SK-N-SH (cell line): ENCODE measurements at regions not wholly inside any gene's neighbourhood (a gene's known extent, or its start where the extent isn't known, plus 50 kb on each side); places are given as distances from the start of the nearest gene placed in this dataset.

Source experiments
- CTCF ChIA-PET: fragments of 300-600, 350-600 bp; formaldehyde crosslinking; extraction: SDS; loops from one replicate; lab custom pipeline; 2021; lab: Yijun Ruan, JAX
- POLR2A ChIA-PET: fragments of 350-600 bp; sonication (Branson Sonifier 250); formaldehyde crosslinking; extraction: SDS; loops from one replicate; lab custom pipeline; 2020; ENCODE audit warnings: antibody characterized with exemption, inconsistent platforms; lab: Yijun Ruan, JAX
- DNase-seq: peaks from one replicate; pipeline ENCODE4 v3.0.0; 2012
- H2AFZ ChIP-seq: fragments of 200-600 bp; sonication (generic); 2 replicates; pipeline ENCODE4 v1.8.1; 2016; ENCODE audit warnings: antibody characterized with exemption, mild to moderate bottlenecking, low read depth
- H3F3A ChIP-seq: fragments of 200-600 bp; sonication (generic); replicated peaks from 2 replicates; pipeline ENCODE3; 2016; ENCODE audit warnings: antibody characterized with exemption, mild to moderate bottlenecking; ENCODE audit not compliant: insufficient read depth
- H3K27ac ChIP-seq, 2 experiments: fragments of 200-500 bp in 1 of 2; fragments of 200-600 bp in 1 of 2; sonication (Bioruptor generic) in 1 of 2; sonication (generic), shearing (Covaris generic) in 1 of 2; 2 replicates each; pipeline versions ENCODE4 v1.5.1 to v1.6.1; 2014 to 2016; ENCODE audit warnings: low read depth in 2 of 2, inconsistent platforms in 1 of 2, low read length in 1 of 2, mild to moderate bottlenecking in 1 of 2, mixed read lengths in 1 of 2
- H3K27me3 ChIP-seq: fragments of 200-600 bp; sonication (generic), shearing (Covaris generic); 2 replicates; pipeline ENCODE4 v1.6.1; 2016; ENCODE audit warnings: mixed run types; ENCODE audit not compliant: insufficient read depth
- H3K36me3 ChIP-seq, 2 experiments: fragments of 200-500 bp in 1 of 2; fragments of 200-600 bp in 1 of 2; sonication (Bioruptor generic) in 1 of 2; sonication (generic) in 1 of 2; replicated peaks in 1 of 2; 2 replicates each; pipeline versions ENCODE3 to v1.5.1; 2014 to 2016; ENCODE audit warnings: low read length in 1 of 2, mild to moderate bottlenecking in 1 of 2; ENCODE audit not compliant: insufficient read depth in 2 of 2, control insufficient read depth in 1 of 2
- H3K4me1 ChIP-seq, 2 experiments: fragments of 200-500 bp in 1 of 2; fragments of 200-600 bp in 1 of 2; sonication (Bioruptor generic) in 1 of 2; sonication (generic), shearing (Covaris generic) in 1 of 2; 2 replicates each; pipeline versions ENCODE4 v1.5.1 to v1.6.1; 2014 to 2016; ENCODE audit warnings: low read depth in 1 of 2, low read length in 1 of 2, mixed run types in 1 of 2; ENCODE audit not compliant: insufficient read depth in 2 of 2, control insufficient read depth in 1 of 2
- H3K4me2 ChIP-seq: fragments of 200-600 bp; sonication (generic), shearing (Covaris generic); 2 replicates; pipeline ENCODE4 v1.6.1; 2017; ENCODE audit warnings: mixed run types
- H3K4me3 ChIP-seq, 2 experiments: fragments of 200-500 bp in 1 of 2; fragments of 200-600 bp in 1 of 2; sonication (Bioruptor generic) in 1 of 2; sonication (generic), shearing (Covaris generic) in 1 of 2; 2 replicates each; pipeline versions ENCODE4 v1.5.1 to v1.8.1; 2014 to 2016; ENCODE audit warnings: low read depth in 2 of 2, inconsistent platforms in 1 of 2, low read length in 1 of 2, mild to moderate bottlenecking in 1 of 2, mixed read lengths in 1 of 2, moderate library complexity in 1 of 2
- H3K79me2 ChIP-seq: fragments of 200-600 bp; sonication (generic); 2 replicates; pipeline ENCODE4 v1.8.1; 2017; ENCODE audit warnings: mild to moderate bottlenecking; ENCODE audit not compliant: insufficient read depth
- H3K9ac ChIP-seq: fragments of 200-600 bp; sonication (generic); 2 replicates; pipeline ENCODE4 v1.6.1; 2017; ENCODE audit warnings: mixed run types
- H3K9me2 ChIP-seq: fragments of 200-600 bp; sonication (generic); 2 replicates; pipeline ENCODE4 v1.6.1; 2017; ENCODE audit warnings: mixed run types
- H3K9me3 ChIP-seq: fragments of 200-600 bp; sonication (generic); 2 replicates; pipeline ENCODE4 v1.6.1; 2017; ENCODE audit warnings: mixed run types, mild to moderate bottlenecking, moderate library complexity
- H4K20me1 ChIP-seq: fragments of 200-600 bp; sonication (generic); 2 replicates; pipeline ENCODE4 v1.6.1; 2017; ENCODE audit warnings: mild to moderate bottlenecking, mixed run types; ENCODE audit not compliant: insufficient read depth
- ELF1 ChIP-seq: IDR thresholded peaks from 2 replicates; pipeline ENCODE4 v1.4.0; 2012
- EZH2phosphoT487 ChIP-seq: fragments of 200-600 bp; sonication (generic); IDR thresholded peaks from 2 replicates; pipeline ENCODE4 v1.6.1; 2017; ENCODE audit warnings: low read depth, mixed run types, mild to moderate bottlenecking, antibody characterized with exemption, moderate library complexity, borderline replicate concordance
- FOSL2 ChIP-seq: IDR thresholded peaks from 2 replicates; pipeline ENCODE4 v1.4.0; 2012; ENCODE audit warnings: low read depth, mild to moderate bottlenecking, moderate library complexity, borderline replicate concordance
- FOXJ3 ChIP-seq: sonication (generic); formaldehyde crosslinking; IDR thresholded peaks from 2 replicates; pipeline ENCODE4 v1.5.1; 2020; ENCODE audit warnings: mild to moderate bottlenecking, missing genetic modification reagents
- GABPA ChIP-seq: IDR thresholded peaks from 2 replicates; pipeline ENCODE4 v1.4.0; 2012; ENCODE audit warnings: low read depth, mild to moderate bottlenecking
- GATA2 ChIP-seq: sonication (generic); formaldehyde crosslinking; IDR thresholded peaks from 2 replicates; pipeline ENCODE4 v1.5.0; 2020; ENCODE audit warnings: mild to moderate bottlenecking, missing genetic modification reagents
- JUND ChIP-seq: IDR thresholded peaks from 2 replicates; pipeline ENCODE4 v1.4.0; 2012
- MAX ChIP-seq: IDR thresholded peaks from 2 replicates; pipeline ENCODE4 v1.4.0; 2012; ENCODE audit warnings: low read depth
- MEF2A ChIP-seq: IDR thresholded peaks from 2 replicates; pipeline ENCODE4 v1.4.0; 2012; ENCODE audit warnings: low read depth, borderline replicate concordance
- MXI1 ChIP-seq: IDR thresholded peaks from 2 replicates; pipeline ENCODE4 v1.6.1; 2012; ENCODE audit warnings: mild to moderate bottlenecking, low read depth, low read length, improper control_type of control experiment
- NFIC ChIP-seq: IDR thresholded peaks from 2 replicates; pipeline ENCODE4 v1.4.0; 2012; ENCODE audit warnings: borderline replicate concordance
- NRF1 ChIP-seq: IDR thresholded peaks from 2 replicates; pipeline ENCODE4 v1.6.1; 2012; ENCODE audit warnings: low read depth, mild to moderate bottlenecking, low read length
- RCOR1 ChIP-seq: fragments of 150-350 bp; IDR thresholded peaks from 2 replicates; pipeline ENCODE4 v1.6.1; 2017; ENCODE audit warnings: antibody characterized with exemption, low read length
- REST ChIP-seq: IDR thresholded peaks from 2 replicates; pipeline ENCODE4 v1.6.1; 2012; ENCODE audit warnings: mild to moderate bottlenecking, low read depth, low read length, moderate library complexity
- RFX5 ChIP-seq: IDR thresholded peaks from 2 replicates; pipeline ENCODE4 v1.6.1; 2012; ENCODE audit warnings: mild to moderate bottlenecking, improper control_type of control experiment, low read length
- SIN3A ChIP-seq: IDR thresholded peaks from 2 replicates; pipeline ENCODE4 v1.6.1; 2012; ENCODE audit warnings: low read depth, mild to moderate bottlenecking, low read length, moderate library complexity, borderline replicate concordance
- TCF12 ChIP-seq: IDR thresholded peaks from 2 replicates; pipeline ENCODE4 v1.4.0; 2012
- TEAD4 ChIP-seq: IDR thresholded peaks from 2 replicates; pipeline ENCODE4 v1.4.0; 2012; ENCODE audit warnings: mild to moderate bottlenecking, borderline replicate concordance; ENCODE audit not compliant: insufficient read depth
- YY1 ChIP-seq: IDR thresholded peaks from 2 replicates; pipeline ENCODE4 v1.4.0; 2012; ENCODE audit warnings: low read depth, mild to moderate bottlenecking
- WGBS: methylation state at CpG from one replicate; pipeline ENCODE4 v1.1.6; 2017; ENCODE audit warnings: low lambda C conversion rate; 5-methylcytosine and 5-hydroxymethylcytosine counted together
- TF ChIP-seq, protein P1 (sequence below): IDR thresholded peaks from 2 replicates; pipeline ENCODE4; 2012

- DNase-seq = no peak
- H3K27ac ChIP-seq = no peak overlapping the region; a peak in 1 of 4 replicates
- no peaks in the 10 kb centered on the region for H3K9me2 ChIP-seq
- H4K20me1 ChIP-seq = no peaks in the 10 kb centered on the region
- 92% methylated on average over 3 of the region's 3 CpGs for WGBS
- H3K27me3 ChIP-seq = no peaks in the 10 kb centered on the region
- H2AFZ ChIP-seq = no peak overlapping the region
- H3K4me1 ChIP-seq = peaks cover 27 to 41% of the 10 kb centered on the region in 2 experiments
- no peaks in the 10 kb centered on the region for H3K9me3 ChIP-seq
- H3K36me3 ChIP-seq = no peaks in the 10 kb centered on the region
- H3K9ac ChIP-seq = no peak overlapping the region
- ChIA-PET CTCF (interaction anchor here (1.0 kb wide), 1 partner anchor 9 kb away, joined by 3 read pairs; no protein-coding TSS in a partner anchor), POLR2A (no interaction called here)
- TF ChIP-seq JUND (no peak), TCF12 (no peak), FOXJ3 (CRISPR knock-in tag) (no peak), GATA2 (CRISPR knock-in tag) (no peak), ELF1 (no peak), MAX (no peak), MXI1 (no peak), REST (no peak), YY1 (no peak), MEF2A (no peak), EZH2phosphoT487 (no peak), NRF1 (no peak), RFX5 (no peak), RCOR1 (no peak), NFIC (no peak), GABPA (no peak), TEAD4 (no peak), SIN3A (no peak), FOSL2 (no peak)
- TF ChIP-seq, protein P1, sequence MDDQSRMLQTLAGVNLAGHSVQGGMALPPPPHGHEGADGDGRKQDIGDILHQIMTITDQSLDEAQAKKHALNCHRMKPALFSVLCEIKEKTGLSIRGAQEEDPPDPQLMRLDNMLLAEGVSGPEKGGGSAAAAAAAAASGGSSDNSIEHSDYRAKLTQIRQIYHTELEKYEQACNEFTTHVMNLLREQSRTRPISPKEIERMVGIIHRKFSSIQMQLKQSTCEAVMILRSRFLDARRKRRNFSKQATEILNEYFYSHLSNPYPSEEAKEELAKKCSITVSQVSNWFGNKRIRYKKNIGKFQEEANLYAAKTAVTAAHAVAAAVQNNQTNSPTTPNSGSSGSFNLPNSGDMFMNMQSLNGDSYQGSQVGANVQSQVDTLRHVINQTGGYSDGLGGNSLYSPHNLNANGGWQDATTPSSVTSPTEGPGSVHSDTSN = no peak
- H3K4me3 ChIP-seq = no peak overlapping the region
- H3K79me2 ChIP-seq = no peaks in the 10 kb centered on the region
- H3K4me2 ChIP-seq = no peak overlapping the region
- H3F3A ChIP-seq = peaks cover 9% of the 10 kb centered on the region
Measured at GRCh38 chr4:147365396-147365795, 115.5 kb upstream of the EDNRA start.
